OCI-LY1 (cell line): ENCODE measurements at regions not wholly inside any gene's neighbourhood (a gene's known extent, or its start where the extent isn't known, plus 50 kb on each side); places are given as distances from the start of the nearest gene placed in this dataset.

Experiments
- H2AFZ ChIP-seq: fragments of 200-600 bp; sonication (generic), shearing (Covaris generic); 2 replicates; pipeline ENCODE4 v1.6.0; 2014; ENCODE audit warnings: antibody characterized with exemption, mild to moderate bottlenecking, low read length
- H3F3A ChIP-seq: fragments of 200-600 bp; sonication (generic), shearing (Covaris generic); 2 replicates; pipeline ENCODE4 v1.6.0; 2014; ENCODE audit warnings: mild to moderate bottlenecking, antibody characterized with exemption, low read length, moderate library complexity; ENCODE audit not compliant: insufficient read depth
- H3K27ac ChIP-seq: fragments of 200-600 bp; sonication (generic); 2 replicates; pipeline ENCODE4 v1.5.1; 2014; ENCODE audit warnings: low read length, mixed run types, mild to moderate bottlenecking, low read depth; ENCODE audit not compliant: poor library complexity, severe bottlenecking
- H3K27me3 ChIP-seq: fragments of 200-600 bp; sonication (generic); 2 replicates; pipeline ENCODE4 v1.6.0; 2014; ENCODE audit warnings: antibody characterized with exemption, mild to moderate bottlenecking, low read length, moderate library complexity; ENCODE audit not compliant: insufficient read depth
- H3K36me3 ChIP-seq: fragments of 200-600 bp; sonication (generic); 2 replicates; pipeline ENCODE4 v1.6.1; 2014; ENCODE audit warnings: mild to moderate bottlenecking, antibody characterized with exemption, low read length, moderate library complexity, mixed read lengths; ENCODE audit not compliant: insufficient read depth
- H3K4me1 ChIP-seq: fragments of 200-600 bp; sonication (generic); 2 replicates; pipeline ENCODE4 v1.5.1; 2014; ENCODE audit warnings: mild to moderate bottlenecking, low read length, moderate library complexity; ENCODE audit not compliant: insufficient read depth, severe bottlenecking
- H3K4me2 ChIP-seq: fragments of 200-600 bp; sonication (generic), shearing (Covaris generic); 2 replicates; pipeline ENCODE4 v1.6.1; 2014; ENCODE audit warnings: low read length
- H3K4me3 ChIP-seq: fragments of 200-600 bp; sonication (generic); 2 replicates; pipeline ENCODE4 v1.5.1; 2014; ENCODE audit warnings: low read length, low read depth, mild to moderate bottlenecking, mixed read lengths; ENCODE audit not compliant: poor library complexity, severe bottlenecking
- H3K79me2 ChIP-seq: fragments of 200-600 bp; shearing (Covaris generic); 2 replicates; pipeline ENCODE4 v1.6.1; 2016; ENCODE audit warnings: mixed run types, low read length, mixed read lengths; ENCODE audit not compliant: insufficient read depth
- H3K9ac ChIP-seq: fragments of 200-600 bp; sonication (generic), shearing (Covaris generic); 2 replicates; pipeline ENCODE4 v1.6.1; 2014; ENCODE audit warnings: mild to moderate bottlenecking, low read length, mixed read lengths
- H3K9me2 ChIP-seq: fragments of 200-600 bp; sonication (generic), shearing (Covaris generic); 2 replicates; pipeline ENCODE4 v1.6.1; 2014; ENCODE audit warnings: low read depth, mild to moderate bottlenecking, low read length, mixed read lengths
- H3K9me3 ChIP-seq: fragments of 200-600 bp; shearing (Covaris generic); 2 replicates; pipeline ENCODE4 v1.6.1; 2014; ENCODE audit warnings: low read length, mixed read lengths
- H4K20me1 ChIP-seq: fragments of 200-600 bp; sonication (generic), shearing (Covaris generic); 2 replicates; pipeline ENCODE4 v1.6.0; 2016; ENCODE audit warnings: mild to moderate bottlenecking, low read length; ENCODE audit not compliant: insufficient read depth
- EZH2 ChIP-seq: fragments of 200-600 bp; sonication (generic), shearing (Covaris generic); IDR thresholded peaks from 2 replicates; pipeline ENCODE4 v1.8.0; 2017; ENCODE audit warnings: borderline replicate concordance, mixed run types, mild to moderate bottlenecking, antibody characterized with exemption, low read length, moderate library complexity, mixed read lengths
- TF ChIP-seq, protein P1 (sequence below): fragments of 200-600 bp; sonication (generic), shearing (Covaris generic); IDR thresholded peaks from 2 replicates; pipeline ENCODE4 v1.5.1; 2017; ENCODE audit warnings: mild to moderate bottlenecking, antibody characterized with exemption, low read length, moderate library complexity, mixed read lengths

DNA sequence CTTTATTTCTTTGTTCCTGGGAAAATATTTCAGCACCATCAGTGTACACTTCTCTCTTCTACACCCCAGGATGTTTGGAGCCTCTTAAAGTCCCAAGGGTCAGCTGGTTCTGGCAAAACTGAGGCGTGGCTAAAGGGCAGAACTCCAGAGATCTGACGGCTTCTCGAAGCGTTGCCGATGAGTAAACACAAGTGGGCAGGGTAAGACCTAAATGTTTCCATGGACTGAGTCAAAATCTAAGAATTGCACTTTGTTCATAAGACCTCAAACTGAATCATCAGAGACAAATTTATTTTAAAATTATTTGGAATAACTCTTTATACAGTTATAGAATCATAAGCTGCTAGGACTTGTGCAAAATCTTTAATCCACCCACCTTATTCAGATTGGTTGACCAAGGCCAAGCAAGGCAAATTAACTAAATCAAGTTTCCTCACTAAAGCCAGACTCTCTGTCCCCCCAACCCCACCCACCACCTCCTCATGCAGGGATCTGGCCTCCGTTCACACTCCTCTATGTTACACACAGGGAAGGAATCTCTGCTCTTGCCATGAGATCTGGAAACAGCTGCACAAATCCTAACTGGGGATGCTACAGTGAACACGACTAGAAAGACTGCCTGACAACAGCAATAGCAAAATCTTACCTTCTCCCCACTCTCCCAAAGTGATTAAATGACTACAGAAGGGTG is 342.6 kb upstream of the KLHL29 start:
- no peak overlapping the region for H3K4me2 ChIP-seq
- H3K79me2 ChIP-seq: no peaks in the 10 kb centered on the region
- no peaks in the 10 kb centered on the region for H3K4me1 ChIP-seq
- H3K36me3 ChIP-seq: no peaks in the 10 kb centered on the region
- no peak overlapping the region for H3K4me3 ChIP-seq
- no peaks in the 10 kb centered on the region for H4K20me1 ChIP-seq
- H3K27ac ChIP-seq: no peak overlapping the region
- no peak overlapping the region for H3K9ac ChIP-seq
- H3F3A ChIP-seq: no peaks in the 10 kb centered on the region
- H3K9me2 ChIP-seq: no peaks in the 10 kb centered on the region
- TF ChIP-seq EZH2: no peak
- TF ChIP-seq, protein P1, sequence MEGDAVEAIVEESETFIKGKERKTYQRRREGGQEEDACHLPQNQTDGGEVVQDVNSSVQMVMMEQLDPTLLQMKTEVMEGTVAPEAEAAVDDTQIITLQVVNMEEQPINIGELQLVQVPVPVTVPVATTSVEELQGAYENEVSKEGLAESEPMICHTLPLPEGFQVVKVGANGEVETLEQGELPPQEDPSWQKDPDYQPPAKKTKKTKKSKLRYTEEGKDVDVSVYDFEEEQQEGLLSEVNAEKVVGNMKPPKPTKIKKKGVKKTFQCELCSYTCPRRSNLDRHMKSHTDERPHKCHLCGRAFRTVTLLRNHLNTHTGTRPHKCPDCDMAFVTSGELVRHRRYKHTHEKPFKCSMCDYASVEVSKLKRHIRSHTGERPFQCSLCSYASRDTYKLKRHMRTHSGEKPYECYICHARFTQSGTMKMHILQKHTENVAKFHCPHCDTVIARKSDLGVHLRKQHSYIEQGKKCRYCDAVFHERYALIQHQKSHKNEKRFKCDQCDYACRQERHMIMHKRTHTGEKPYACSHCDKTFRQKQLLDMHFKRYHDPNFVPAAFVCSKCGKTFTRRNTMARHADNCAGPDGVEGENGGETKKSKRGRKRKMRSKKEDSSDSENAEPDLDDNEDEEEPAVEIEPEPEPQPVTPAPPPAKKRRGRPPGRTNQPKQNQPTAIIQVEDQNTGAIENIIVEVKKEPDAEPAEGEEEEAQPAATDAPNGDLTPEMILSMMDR: no peak
- H3K9me3 ChIP-seq: no peaks in the 10 kb centered on the region
- no peaks in the 10 kb centered on the region for H3K27me3 ChIP-seq
- no peak overlapping the region for H2AFZ ChIP-seq

DNA sequence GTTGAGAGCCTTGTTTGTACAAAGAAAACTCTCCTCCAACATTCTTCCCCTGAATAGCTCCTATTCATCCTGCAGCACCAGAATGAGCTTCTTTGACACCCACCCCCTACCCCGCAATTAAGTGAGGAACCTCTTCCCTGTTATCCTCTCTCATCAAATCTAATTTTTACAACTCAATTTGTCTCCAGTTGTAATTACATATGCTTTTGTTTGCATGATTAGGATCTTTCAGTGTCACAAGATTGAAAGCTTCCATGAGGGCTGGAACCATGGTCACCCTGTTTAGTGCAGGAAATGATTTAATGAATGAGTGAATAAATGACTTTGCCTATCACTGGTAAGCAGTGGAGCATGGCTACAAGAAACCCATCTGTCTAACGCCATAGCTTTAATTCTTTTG is 334.6 kb upstream of the KLHL29 start:
- no peak overlapping the region for H3K9ac ChIP-seq
- H4K20me1 ChIP-seq: no peaks in the 10 kb centered on the region
- TF ChIP-seq, protein P1: no peak
- TF ChIP-seq EZH2: no peak

DNA sequence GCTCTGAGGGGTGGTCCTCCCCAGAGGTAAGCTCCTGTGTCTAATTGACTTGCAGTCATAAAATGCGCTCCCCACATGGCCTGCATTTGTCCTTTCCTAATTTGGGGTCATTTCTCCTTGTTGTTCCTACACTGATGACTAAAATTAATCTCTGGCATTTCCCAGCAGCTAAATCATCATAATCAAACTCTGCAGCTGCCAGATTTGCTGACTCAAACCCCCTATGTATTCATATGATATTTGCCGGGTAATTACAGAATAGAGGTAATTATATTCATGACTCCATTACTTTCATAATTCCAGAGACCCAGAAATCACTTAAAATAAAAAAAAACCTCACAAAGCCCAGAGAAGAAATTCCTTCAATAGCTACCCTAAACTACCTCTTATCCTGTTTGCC is 331.4 kb upstream of the KLHL29 start:
- Histone ChIP-seq H3K27ac (no peak overlapping the region), H3K36me3 (no peaks in the 10 kb centered on the region), H3K4me3 (no peak overlapping the region), H3K79me2 (no peaks in the 10 kb centered on the region), H3K9me2 (no peaks in the 10 kb centered on the region), H4K20me1 (no peaks in the 10 kb centered on the region), H3K9me3 (no peaks in the 10 kb centered on the region), H3K9ac (no peak overlapping the region), H2AFZ (no peak overlapping the region), H3F3A (no peaks in the 10 kb centered on the region), H3K4me2 (no peak overlapping the region), H3K27me3 (0 out of 2 replicates have a peak, but pooled peaks cover 3% of the 10 kb centered on the region), H3K4me1 (no peaks in the 10 kb centered on the region)
- TF ChIP-seq, protein P1: no peak
- no peak for TF ChIP-seq EZH2

More for the DNA sequence above, 334.6 kb upstream of the KLHL29 start:
- H3K4me1 ChIP-seq: no peaks in the 10 kb centered on the region
- no peak overlapping the region for H3K4me2 ChIP-seq
- H3F3A ChIP-seq: no peaks in the 10 kb centered on the region
- H3K9me2 ChIP-seq: no peaks in the 10 kb centered on the region
- H2AFZ ChIP-seq: no peak overlapping the region
- no peak overlapping the region for H3K27ac ChIP-seq
- no peaks in the 10 kb centered on the region for H3K79me2 ChIP-seq
- H3K36me3 ChIP-seq: no peaks in the 10 kb centered on the region
- H3K27me3 ChIP-seq: no peaks in the 10 kb centered on the region
- H3K4me3 ChIP-seq: no peak overlapping the region
- H3K9me3 ChIP-seq: no peaks in the 10 kb centered on the region
